GM12878 (cell line): ENCODE measurements at regions not wholly inside any gene's neighbourhood (a gene's known extent, or its start where the extent isn't known, plus 50 kb on each side); places are given as distances from the start of the nearest gene placed in this dataset.

ENCODE experiments used
- DPF2 ChIP-seq: fragments of 450-650 bp; IDR thresholded peaks from 2 replicates; pipeline ENCODE4 v1.6.1; 2017; ENCODE audit warnings: mild to moderate bottlenecking
- EP300 ChIP-seq, 2 experiments: fragments of 150-350 bp in 1 of 2; IDR thresholded peaks; 2 replicates each; pipeline ENCODE4 v1.6.1; 2011 to 2012; ENCODE audit warnings: low read depth in 2 of 2, low read length in 2 of 2, borderline replicate concordance in 1 of 2, improper control_type of control experiment in 1 of 2, inconsistent platforms in 1 of 2; ENCODE audit not compliant: control insufficient read depth in 1 of 2
- EZH2 ChIP-seq: IDR thresholded peaks from 2 replicates; pipeline ENCODE4 v1.6.1; 2012; ENCODE audit warnings: low read depth, mild to moderate bottlenecking, control low read depth, inconsistent platforms, low read length, borderline replicate concordance; ENCODE audit not compliant: control insufficient read depth
- KDM1A ChIP-seq: fragments of 200-600 bp; sonication (generic); IDR thresholded peaks from 2 replicates; pipeline ENCODE4 v1.6.1; 2016; ENCODE audit warnings: borderline replicate concordance
- POLR2A ChIP-seq: IDR thresholded peaks from 2 replicates; pipeline ENCODE4 v1.6.1; 2011; ENCODE audit warnings: low read depth, mild to moderate bottlenecking, low read length
- POLR2AphosphoS5 ChIP-seq: IDR thresholded peaks from 2 replicates; pipeline ENCODE4 v1.6.1; 2011; ENCODE audit warnings: mild to moderate bottlenecking, low read length, inconsistent platforms
- RUNX3 ChIP-seq: IDR thresholded peaks from 2 replicates; pipeline ENCODE4 v1.6.1; 2012; ENCODE audit warnings: low read length, inconsistent platforms
- SMC3 ChIP-seq: IDR thresholded peaks from 2 replicates; pipeline ENCODE4 v1.6.1; 2011; ENCODE audit warnings: low read length, improper control_type of control experiment, borderline replicate concordance
- YY1 ChIP-seq: IDR thresholded peaks from 2 replicates; pipeline ENCODE4 v1.6.1; 2011; ENCODE audit warnings: low read depth, mild to moderate bottlenecking, low read length
- TF ChIP-seq, protein P1 (sequence below), 3 experiments: IDR thresholded peaks in 2 of 3; conservative IDR thresholded peaks in 1 of 3; 2 replicates each; pipeline ENCODE4 v1.5.1; 2011; ENCODE audit warnings: low read depth in 3 of 3, low read length in 3 of 3, mild to moderate bottlenecking in 3 of 3, control low read depth in 2 of 3, moderate library complexity in 2 of 3, inconsistent platforms in 1 of 3, mixed read lengths in 1 of 3; ENCODE audit not compliant: control insufficient read depth in 2 of 3, insufficient read depth in 1 of 3; ENCODE audit errors: extremely low read depth in 1 of 3
- TF ChIP-seq, protein P2 (sequence below): IDR thresholded peaks from 2 replicates; pipeline ENCODE4 v1.6.1; 2012; ENCODE audit warnings: mild to moderate bottlenecking, low read depth, low read length
- TF ChIP-seq, protein P3 (sequence below): IDR thresholded peaks from 2 replicates; pipeline ENCODE4 v1.6.1; 2012; ENCODE audit warnings: improper control_type of control experiment, low read depth, low read length; ENCODE audit not compliant: insufficient replicate concordance

DNA sequence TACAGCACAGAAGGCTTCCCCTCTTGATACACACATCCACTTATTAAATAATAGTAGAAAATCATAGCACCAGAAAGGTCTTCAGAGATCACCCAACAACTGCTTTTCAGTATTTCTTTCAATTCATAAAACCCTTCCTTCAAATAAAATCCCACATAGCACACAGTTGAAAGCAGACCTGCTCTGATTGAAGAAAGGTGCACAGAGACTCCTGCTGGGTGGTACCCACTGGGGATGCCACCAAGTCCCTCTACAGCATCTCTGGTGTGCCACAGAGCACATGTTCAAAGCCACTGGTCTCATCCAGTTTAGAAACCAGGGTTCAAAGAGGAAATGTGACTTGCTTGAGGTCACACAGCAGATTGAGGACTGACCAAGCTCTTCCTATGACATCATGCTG, 427.5 kb downstream of the BCL11B start:
- no peak for TF ChIP-seq RUNX3
- TF ChIP-seq, protein P1, sequence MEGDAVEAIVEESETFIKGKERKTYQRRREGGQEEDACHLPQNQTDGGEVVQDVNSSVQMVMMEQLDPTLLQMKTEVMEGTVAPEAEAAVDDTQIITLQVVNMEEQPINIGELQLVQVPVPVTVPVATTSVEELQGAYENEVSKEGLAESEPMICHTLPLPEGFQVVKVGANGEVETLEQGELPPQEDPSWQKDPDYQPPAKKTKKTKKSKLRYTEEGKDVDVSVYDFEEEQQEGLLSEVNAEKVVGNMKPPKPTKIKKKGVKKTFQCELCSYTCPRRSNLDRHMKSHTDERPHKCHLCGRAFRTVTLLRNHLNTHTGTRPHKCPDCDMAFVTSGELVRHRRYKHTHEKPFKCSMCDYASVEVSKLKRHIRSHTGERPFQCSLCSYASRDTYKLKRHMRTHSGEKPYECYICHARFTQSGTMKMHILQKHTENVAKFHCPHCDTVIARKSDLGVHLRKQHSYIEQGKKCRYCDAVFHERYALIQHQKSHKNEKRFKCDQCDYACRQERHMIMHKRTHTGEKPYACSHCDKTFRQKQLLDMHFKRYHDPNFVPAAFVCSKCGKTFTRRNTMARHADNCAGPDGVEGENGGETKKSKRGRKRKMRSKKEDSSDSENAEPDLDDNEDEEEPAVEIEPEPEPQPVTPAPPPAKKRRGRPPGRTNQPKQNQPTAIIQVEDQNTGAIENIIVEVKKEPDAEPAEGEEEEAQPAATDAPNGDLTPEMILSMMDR (IDR thresholded peaks at IDR 0.05 in 2 of 3, conservative IDR thresholded peaks at IDR 0.05 in 1 of 3; ENCODE audit: control insufficient read depth in 2 of 3, extremely low read depth in 1 of 3, insufficient read depth in 1 of 3, low read depth in 3 of 3, low read length in 3 of 3): no peak
- TF ChIP-seq, protein P2, sequence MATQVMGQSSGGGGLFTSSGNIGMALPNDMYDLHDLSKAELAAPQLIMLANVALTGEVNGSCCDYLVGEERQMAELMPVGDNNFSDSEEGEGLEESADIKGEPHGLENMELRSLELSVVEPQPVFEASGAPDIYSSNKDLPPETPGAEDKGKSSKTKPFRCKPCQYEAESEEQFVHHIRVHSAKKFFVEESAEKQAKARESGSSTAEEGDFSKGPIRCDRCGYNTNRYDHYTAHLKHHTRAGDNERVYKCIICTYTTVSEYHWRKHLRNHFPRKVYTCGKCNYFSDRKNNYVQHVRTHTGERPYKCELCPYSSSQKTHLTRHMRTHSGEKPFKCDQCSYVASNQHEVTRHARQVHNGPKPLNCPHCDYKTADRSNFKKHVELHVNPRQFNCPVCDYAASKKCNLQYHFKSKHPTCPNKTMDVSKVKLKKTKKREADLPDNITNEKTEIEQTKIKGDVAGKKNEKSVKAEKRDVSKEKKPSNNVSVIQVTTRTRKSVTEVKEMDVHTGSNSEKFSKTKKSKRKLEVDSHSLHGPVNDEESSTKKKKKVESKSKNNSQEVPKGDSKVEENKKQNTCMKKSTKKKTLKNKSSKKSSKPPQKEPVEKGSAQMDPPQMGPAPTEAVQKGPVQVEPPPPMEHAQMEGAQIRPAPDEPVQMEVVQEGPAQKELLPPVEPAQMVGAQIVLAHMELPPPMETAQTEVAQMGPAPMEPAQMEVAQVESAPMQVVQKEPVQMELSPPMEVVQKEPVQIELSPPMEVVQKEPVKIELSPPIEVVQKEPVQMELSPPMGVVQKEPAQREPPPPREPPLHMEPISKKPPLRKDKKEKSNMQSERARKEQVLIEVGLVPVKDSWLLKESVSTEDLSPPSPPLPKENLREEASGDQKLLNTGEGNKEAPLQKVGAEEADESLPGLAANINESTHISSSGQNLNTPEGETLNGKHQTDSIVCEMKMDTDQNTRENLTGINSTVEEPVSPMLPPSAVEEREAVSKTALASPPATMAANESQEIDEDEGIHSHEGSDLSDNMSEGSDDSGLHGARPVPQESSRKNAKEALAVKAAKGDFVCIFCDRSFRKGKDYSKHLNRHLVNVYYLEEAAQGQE: no peak
- no peak for TF ChIP-seq KDM1A
- TF ChIP-seq EP300 (IDR thresholded peaks at IDR 0.05; ENCODE audit: borderline replicate concordance in 1 of 2, control insufficient read depth in 1 of 2, low read depth in 2 of 2, low read length in 2 of 2): no peak
- TF ChIP-seq SMC3: no peak
- TF ChIP-seq POLR2AphosphoS5: no peak
- no peak for TF ChIP-seq DPF2
- TF ChIP-seq, protein P3, sequence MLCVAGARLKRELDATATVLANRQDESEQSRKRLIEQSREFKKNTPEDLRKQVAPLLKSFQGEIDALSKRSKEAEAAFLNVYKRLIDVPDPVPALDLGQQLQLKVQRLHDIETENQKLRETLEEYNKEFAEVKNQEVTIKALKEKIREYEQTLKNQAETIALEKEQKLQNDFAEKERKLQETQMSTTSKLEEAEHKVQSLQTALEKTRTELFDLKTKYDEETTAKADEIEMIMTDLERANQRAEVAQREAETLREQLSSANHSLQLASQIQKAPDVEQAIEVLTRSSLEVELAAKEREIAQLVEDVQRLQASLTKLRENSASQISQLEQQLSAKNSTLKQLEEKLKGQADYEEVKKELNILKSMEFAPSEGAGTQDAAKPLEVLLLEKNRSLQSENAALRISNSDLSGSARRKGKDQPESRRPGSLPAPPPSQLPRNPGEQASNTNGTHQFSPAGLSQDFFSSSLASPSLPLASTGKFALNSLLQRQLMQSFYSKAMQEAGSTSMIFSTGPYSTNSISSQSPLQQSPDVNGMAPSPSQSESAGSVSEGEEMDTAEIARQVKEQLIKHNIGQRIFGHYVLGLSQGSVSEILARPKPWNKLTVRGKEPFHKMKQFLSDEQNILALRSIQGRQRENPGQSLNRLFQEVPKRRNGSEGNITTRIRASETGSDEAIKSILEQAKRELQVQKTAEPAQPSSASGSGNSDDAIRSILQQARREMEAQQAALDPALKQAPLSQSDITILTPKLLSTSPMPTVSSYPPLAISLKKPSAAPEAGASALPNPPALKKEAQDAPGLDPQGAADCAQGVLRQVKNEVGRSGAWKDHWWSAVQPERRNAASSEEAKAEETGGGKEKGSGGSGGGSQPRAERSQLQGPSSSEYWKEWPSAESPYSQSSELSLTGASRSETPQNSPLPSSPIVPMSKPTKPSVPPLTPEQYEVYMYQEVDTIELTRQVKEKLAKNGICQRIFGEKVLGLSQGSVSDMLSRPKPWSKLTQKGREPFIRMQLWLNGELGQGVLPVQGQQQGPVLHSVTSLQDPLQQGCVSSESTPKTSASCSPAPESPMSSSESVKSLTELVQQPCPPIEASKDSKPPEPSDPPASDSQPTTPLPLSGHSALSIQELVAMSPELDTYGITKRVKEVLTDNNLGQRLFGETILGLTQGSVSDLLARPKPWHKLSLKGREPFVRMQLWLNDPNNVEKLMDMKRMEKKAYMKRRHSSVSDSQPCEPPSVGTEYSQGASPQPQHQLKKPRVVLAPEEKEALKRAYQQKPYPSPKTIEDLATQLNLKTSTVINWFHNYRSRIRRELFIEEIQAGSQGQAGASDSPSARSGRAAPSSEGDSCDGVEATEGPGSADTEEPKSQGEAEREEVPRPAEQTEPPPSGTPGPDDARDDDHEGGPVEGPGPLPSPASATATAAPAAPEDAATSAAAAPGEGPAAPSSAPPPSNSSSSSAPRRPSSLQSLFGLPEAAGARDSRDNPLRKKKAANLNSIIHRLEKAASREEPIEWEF: no peak
- TF ChIP-seq EZH2: no peak
- no peak for TF ChIP-seq YY1
- no peak for TF ChIP-seq POLR2A
